Sigmoid colon (tissue), 6 donors: ENCODE measurements at regions not wholly inside any gene's neighbourhood (a gene's known extent, or its start where the extent isn't known, plus 50 kb on each side); places are given as distances from the start of the nearest gene placed in this dataset.

Experiments used
- DNase-seq: peaks from one replicate; pipeline ENCODE4 v3.0.0-alpha.2; 2019
- H3K27ac ChIP-seq, 4 donors: fragments of 200-600 bp; sonication (generic); one replicate each; pipeline ENCODE4 v1.5.1; 2016 to 2019; ENCODE audit warnings: mild to moderate bottlenecking in 1 of 4
- H3K27me3 ChIP-seq, 3 donors: fragments of 200-600 bp; sonication (generic); one replicate each; pipeline ENCODE4 v1.5.1; 2019; ENCODE audit warnings: mild to moderate bottlenecking in 1 of 3
- H3K36me3 ChIP-seq, 4 donors: fragments of 200-600 bp; sonication (generic); one replicate each; pipeline ENCODE4 v1.5.1; 2016 to 2019
- H3K4me1 ChIP-seq, 4 donors: fragments of 200-600 bp; sonication (generic); one replicate each; pipeline ENCODE4 v1.5.1; 2017 to 2019
- H3K4me3 ChIP-seq, 4 donors: fragments of 200-600 bp; sonication (generic); one replicate each; pipeline ENCODE4 v1.5.1; 2017 to 2019; ENCODE audit warnings: mild to moderate bottlenecking in 2 of 4, moderate library complexity in 1 of 4
- H3K9me3 ChIP-seq, 4 donors: fragments of 200-600 bp in 3 of 4; sonication (generic) in 3 of 4; one replicate each; pipeline versions ENCODE4 v1.5.1 to v1.6.1; 2013 to 2019
- CTCF ChIP-seq, 4 experiments: fragments of 450-650 bp in 3 of 4; fragments of 200-600 bp in 1 of 4; IDR thresholded peaks; one replicate each; pipeline ENCODE4 v1.5.1; 2016 to 2019; ENCODE audit warnings: antibody characterized with exemption in 4 of 4, mild to moderate bottlenecking in 3 of 4, moderate library complexity in 2 of 4
- EP300 ChIP-seq, 4 donors: sonication (generic); formaldehyde crosslinking; IDR thresholded peaks; one replicate each; pipeline ENCODE4 v1.6.1; 2017; ENCODE audit warnings: antibody characterized with exemption in 4 of 4
- POLR2A ChIP-seq, 2 donors: fragments of 450-650 bp; IDR thresholded peaks; one replicate each; pipeline ENCODE4 v1.6.1; 2016; ENCODE audit warnings: antibody characterized with exemption in 2 of 2, mild to moderate bottlenecking in 2 of 2, moderate library complexity in 2 of 2
- POLR2AphosphoS5 ChIP-seq, 4 donors: sonication (generic); formaldehyde crosslinking; IDR thresholded peaks; one replicate each; pipeline ENCODE4 v1.6.1; 2017; ENCODE audit warnings: antibody characterized with exemption in 4 of 4
- WGBS, 2 donors: extraction: QIAGEN DNeasy Blood & Tissue Kit; methylation state at CpG; one replicate each; pipeline ENCODE4 v1.1.7; 2013; 5-methylcytosine and 5-hydroxymethylcytosine counted together
- intact Hi-C: fragments of 100-400 bp; cut with DNase I; formaldehyde crosslinking; loops from one replicate; pipeline ENCODE4 v1.15.1; 2023
- donor health status: healthy with polysubstance abuse.
- donor health status: healthy.

- Histone ChIP-seq H3K27ac (no peak overlapping the region), H3K9me3 (no peaks in the 10 kb centered on the region), H3K36me3 (no peaks in the 10 kb centered on the region), H3K4me1 (no peaks in the 10 kb centered on the region), H3K27me3 (no peaks in the 10 kb centered on the region), H3K4me3 (no peak overlapping the region)
- intact Hi-C loops, result no loop called here
- no peak for TF ChIP-seq POLR2AphosphoS5 (IDR thresholded peaks at IDR 0.05)
- TF ChIP-seq POLR2A (IDR thresholded peaks at IDR 0.05), result no peak
- 83 to 96% methylated on average over 2 of the region's 2 CpGs for WGBS, 2 donors
- no peak for DNase-seq
Measured at GRCh38 chrY:21003059-21003458, 247.2 kb downstream of the RPS4Y2 start.

DNA sequence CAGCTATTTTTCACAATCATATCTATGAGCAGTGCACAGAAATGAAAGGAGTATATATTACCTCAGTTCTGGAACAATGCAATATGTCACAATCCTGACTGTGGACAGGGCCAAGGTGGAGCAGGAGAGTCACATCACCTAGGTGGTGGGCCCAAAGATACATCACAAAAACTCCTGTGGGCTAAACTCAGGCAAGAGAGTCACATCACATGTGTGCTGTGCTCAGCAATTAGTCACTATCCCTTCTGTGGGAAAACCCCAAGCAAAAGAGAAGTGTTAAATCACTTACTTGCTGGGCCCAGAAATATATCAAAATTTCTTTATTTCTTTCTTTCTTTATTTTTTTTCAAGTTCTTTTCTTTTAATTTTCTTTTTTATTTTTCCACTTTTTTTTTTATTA lies 249.6 kb downstream of the RPS4Y2 start:
- no peak overlapping the region for H3K27ac ChIP-seq
- H3K4me3 ChIP-seq, result no peak overlapping the region
- H3K27me3 ChIP-seq, result no peaks in the 10 kb centered on the region
- no peaks in the 10 kb centered on the region for H3K9me3 ChIP-seq
- no peaks in the 10 kb centered on the region for H3K4me1 ChIP-seq
- DNase-seq, result no peak
- H3K36me3 ChIP-seq, result no peaks in the 10 kb centered on the region
- TF ChIP-seq EP300 (IDR thresholded peaks at IDR 0.05) (no peak), POLR2AphosphoS5 (IDR thresholded peaks at IDR 0.05) (no peak), POLR2A (IDR thresholded peaks at IDR 0.05) (no peak), CTCF (IDR thresholded peaks at IDR 0.05) (no peak)
- intact Hi-C loops, result no loop called here

GRCh38 chrY:21021811-21022210 lies 265.9 kb downstream of the RPS4Y2 start:
- TF ChIP-seq EP300 (IDR thresholded peaks at IDR 0.05), result no peak
- Histone ChIP-seq H3K4me1 (no peaks in the 10 kb centered on the region), H3K27me3 (no peaks in the 10 kb centered on the region), H3K4me3 (no peak overlapping the region), H3K9me3 (no peaks in the 10 kb centered on the region), H3K36me3 (no peaks in the 10 kb centered on the region), H3K27ac (no peak overlapping the region)
- intact Hi-C loops, result no loop called here
- DNase-seq, result no peak
- WGBS, 2 donors, result 75 to 77% methylated on average over 3 of the region's 3 CpGs

GRCh38 chrY:21022326-21023044 lies 266.6 kb downstream of the RPS4Y2 start:
- Histone ChIP-seq H3K4me1 (no peaks in the 10 kb centered on the region), H3K36me3 (no peaks in the 10 kb centered on the region), H3K9me3 (no peaks in the 10 kb centered on the region), H3K27me3 (no peaks in the 10 kb centered on the region), H3K27ac (no peak overlapping the region), H3K4me3 (no peak overlapping the region)
- TF ChIP-seq EP300 (IDR thresholded peaks at IDR 0.05) (no peak), POLR2A (IDR thresholded peaks at IDR 0.05) (no peak), POLR2AphosphoS5 (IDR thresholded peaks at IDR 0.05) (no peak), CTCF (IDR thresholded peaks at IDR 0.05) (no peak)
- DNase-seq, result no peak
- whole genome bisulfite sequencing, 2 donors, result 39 to 68% methylated on average over 3 of the region's 3 CpGs
- intact Hi-C loops, result no loop called here

- H3K4me1 ChIP-seq, result no peaks in the 10 kb centered on the region
- intact Hi-C loops, result no loop called here
- H3K4me3 ChIP-seq, result no peak overlapping the region
- DNase-seq, result no peak
- H3K36me3 ChIP-seq, result no peaks in the 10 kb centered on the region
- 42 to 52% methylated on average over 3 of the region's 3 CpGs for WGBS, 2 donors
- H3K27me3 ChIP-seq, result no peaks in the 10 kb centered on the region
- no peaks in the 10 kb centered on the region for H3K9me3 ChIP-seq
- TF ChIP-seq POLR2AphosphoS5 (IDR thresholded peaks at IDR 0.05), result no peak
- TF ChIP-seq CTCF (IDR thresholded peaks at IDR 0.05), result no peak
- TF ChIP-seq EP300 (IDR thresholded peaks at IDR 0.05), result no peak
- no peak for TF ChIP-seq POLR2A (IDR thresholded peaks at IDR 0.05)
- H3K27ac ChIP-seq, result no peak overlapping the region
Measured at GRCh38 chrY:21023906-21024305, 268.0 kb downstream of the RPS4Y2 start.

- no peaks in the 10 kb centered on the region for H3K4me1 ChIP-seq
- H3K36me3 ChIP-seq, result no peaks in the 10 kb centered on the region
- TF ChIP-seq EP300 (IDR thresholded peaks at IDR 0.05) (no peak), POLR2A (IDR thresholded peaks at IDR 0.05) (no peak), CTCF (IDR thresholded peaks at IDR 0.05) (no peak), POLR2AphosphoS5 (IDR thresholded peaks at IDR 0.05) (no peak)
- H3K27ac ChIP-seq, result no peak overlapping the region
- H3K27me3 ChIP-seq, result no peaks in the 10 kb centered on the region
- intact Hi-C loops, result no loop called here
- no peaks in the 10 kb centered on the region for H3K9me3 ChIP-seq
- 47 to 56% methylated on average over 3 of the region's 3 CpGs for whole genome bisulfite sequencing, 2 donors
- H3K4me3 ChIP-seq, result no peak overlapping the region
- no peak for DNase-seq
Measured at GRCh38 chrY:21028506-21028905, 272.6 kb downstream of the RPS4Y2 start.
